NCI-H2196 (cell line): ENCODE measurements at regions not wholly inside any gene's neighbourhood (a gene's known extent, or its start where the extent isn't known, plus 50 kb on each side); places are given as distances from the start of the nearest gene placed in this dataset.

Experiments used
- DNase-seq: peaks from one replicate; lab custom pipeline; 2025; ENCODE audit not compliant: unreplicated experiment; lab: John Stamatoyannopoulos, UW

GRCh38 chr15:25981114-25981513 is 118.0 kb upstream of the ATP10A start:
- DNase-seq = no peak

GRCh38 chr15:25972141-25972675 is 109.1 kb upstream of the ATP10A start:
- DNase-seq = no peak

DNA sequence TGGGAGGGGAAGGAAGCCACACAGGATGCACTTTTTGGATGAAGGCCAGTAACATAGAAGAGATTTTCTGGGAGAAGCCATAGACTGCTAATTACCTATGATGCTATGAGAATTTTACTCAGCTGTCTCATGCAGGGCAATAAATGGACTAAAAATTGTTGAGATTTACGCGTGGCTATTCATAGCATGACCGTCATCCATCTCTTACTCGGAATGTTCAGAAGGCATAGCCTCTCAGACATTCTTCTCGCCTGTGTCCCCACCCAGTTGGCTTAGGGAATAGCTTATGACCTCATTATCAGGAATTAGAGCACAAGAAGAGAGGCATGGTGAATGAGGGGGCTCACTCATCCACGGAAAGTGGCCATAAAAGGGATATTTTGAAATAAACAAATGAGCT is 107.9 kb upstream of the ATP10A start:
- no peak for DNase-seq

DNA sequence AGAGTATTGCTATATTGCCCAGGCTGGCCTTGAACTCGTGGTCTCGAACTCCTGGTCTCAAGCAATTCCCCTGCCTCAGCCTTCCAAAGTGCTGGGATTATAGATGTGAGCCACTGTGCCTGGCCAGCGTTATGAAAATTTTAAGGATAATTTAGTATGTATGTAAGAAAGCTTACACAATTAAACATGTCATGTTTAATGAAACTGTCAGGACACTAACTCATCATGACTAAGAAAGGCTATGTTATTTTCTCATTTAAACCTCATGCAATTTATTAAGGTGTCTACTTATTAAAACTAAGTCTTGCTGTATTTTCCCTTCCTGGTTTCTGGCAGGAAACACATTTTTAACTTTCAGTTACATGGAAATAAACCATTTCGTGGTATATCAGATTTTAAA is 106.8 kb upstream of the ATP10A start:
- no peak for DNase-seq

DNA sequence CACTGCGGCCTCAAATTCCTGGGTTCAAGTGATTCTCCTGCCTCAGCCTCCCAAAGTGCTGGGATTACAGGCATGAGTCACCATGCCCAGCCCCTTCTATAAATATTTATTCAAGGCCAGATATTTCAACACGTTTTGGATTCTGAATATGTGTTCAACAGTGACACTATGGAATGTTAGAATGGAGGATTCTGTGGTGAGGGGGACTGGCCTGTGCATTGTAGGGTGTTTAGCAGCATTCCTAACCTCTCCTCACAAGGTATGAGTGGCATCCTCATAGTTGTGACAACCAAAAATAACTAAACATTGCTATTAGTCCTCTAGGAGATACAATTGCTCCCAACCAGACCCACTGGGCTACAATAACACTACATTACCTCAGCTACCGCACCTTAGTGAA is 104.0 kb upstream of the ATP10A start:
- no peak for DNase-seq

DNA sequence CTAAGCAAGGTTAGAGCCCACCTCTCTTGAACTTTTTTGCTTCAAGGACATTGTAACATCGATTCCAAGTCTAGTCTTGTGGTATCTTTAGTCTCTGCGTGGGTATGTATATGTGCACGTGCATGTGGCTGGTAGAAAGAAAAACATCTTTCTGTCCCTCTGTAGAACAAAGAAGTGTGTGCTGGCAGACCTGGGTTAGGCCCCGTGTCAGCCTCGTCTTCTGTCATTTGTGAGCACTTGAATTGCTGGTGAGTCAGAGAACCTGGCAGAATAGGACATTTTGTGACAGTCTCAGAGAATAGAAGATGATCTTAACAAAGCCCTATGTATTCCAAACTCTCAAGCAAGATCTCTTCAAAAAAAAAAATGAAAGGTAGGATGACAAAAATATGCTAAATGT is 102.2 kb upstream of the ATP10A start:
- no peak for DNase-seq

GRCh38 chr15:25960273-25960672 is 97.1 kb upstream of the ATP10A start:
- no peak for DNase-seq

DNA sequence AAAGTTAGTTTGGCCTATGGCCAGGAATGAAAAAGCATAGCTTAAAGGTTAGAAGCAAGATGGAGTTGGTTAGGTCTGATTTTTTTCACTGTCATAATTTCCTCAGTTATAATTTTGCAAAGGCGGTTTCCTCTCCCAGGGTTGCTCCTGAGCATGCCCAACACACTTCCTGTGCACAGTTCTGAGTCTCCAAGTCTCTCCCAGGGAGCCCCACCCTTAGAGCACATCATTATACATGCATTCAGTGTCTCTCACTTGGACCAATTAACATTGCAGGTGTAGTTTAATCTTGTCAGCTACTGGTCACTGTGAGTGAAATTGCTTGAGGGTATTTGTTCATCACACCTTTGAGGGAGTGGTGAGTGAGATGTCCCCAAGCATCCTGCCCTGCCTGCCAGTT is 96.0 kb upstream of the ATP10A start:
- DNase-seq = no peak

DNA sequence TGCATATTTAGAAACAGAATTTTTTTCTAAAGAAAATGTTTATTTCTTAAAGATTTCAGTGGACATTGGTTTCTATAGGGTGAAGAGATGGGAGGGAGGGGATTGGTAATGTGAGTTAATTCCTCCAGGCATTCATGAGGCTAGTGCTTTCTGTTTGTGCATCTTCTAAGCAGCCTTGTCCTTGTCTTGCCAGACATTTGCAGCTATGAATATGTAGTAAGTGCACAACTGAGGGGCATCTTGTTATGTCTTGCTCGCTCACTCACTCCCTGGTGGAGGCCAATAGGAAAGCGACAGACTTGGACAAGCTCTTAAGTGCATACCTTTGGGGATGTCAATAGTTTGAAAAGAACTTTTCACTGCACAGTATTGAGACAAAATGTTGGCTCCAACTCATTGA is 92.5 kb upstream of the ATP10A start:
- DNase-seq = no peak

- DNase-seq = no peak
Observed at GRCh38 chr15:25954398-25954797, 91.3 kb upstream of the ATP10A start.

GRCh38 chr15:25950014-25950413 is 86.9 kb upstream of the ATP10A start:
- no peak for DNase-seq

GRCh38 chr15:25947323-25948314 is 84.5 kb upstream of the ATP10A start:
- no peak for DNase-seq

DNA sequence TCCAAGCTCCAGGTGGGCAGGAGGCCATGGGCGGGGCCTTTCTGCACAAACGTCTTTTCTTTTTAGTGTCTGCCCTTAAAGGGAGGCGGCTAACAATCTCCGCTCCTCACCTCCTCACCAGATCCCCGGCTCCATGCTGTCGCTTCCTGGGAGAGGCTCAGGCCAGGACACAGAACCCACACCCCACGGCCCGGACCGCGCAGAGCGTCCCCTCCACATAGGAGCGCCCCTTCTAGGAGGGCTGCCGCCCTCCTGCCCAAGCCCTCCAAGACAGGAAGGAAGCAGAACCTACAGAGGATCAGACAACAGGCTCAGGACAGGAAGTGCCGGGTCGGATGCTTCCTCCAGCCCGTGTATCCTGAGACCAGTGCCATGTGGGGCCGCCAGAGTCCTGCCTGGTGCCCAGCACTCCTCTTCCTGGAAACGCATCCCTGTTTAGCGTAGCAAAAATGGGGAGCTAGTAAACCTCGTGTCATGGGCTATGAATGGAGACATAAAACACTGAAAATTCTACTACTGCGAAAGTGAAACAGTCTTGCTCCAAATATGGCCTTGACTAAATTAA is 83.2 kb upstream of the ATP10A start:
- no peak for DNase-seq

DNA sequence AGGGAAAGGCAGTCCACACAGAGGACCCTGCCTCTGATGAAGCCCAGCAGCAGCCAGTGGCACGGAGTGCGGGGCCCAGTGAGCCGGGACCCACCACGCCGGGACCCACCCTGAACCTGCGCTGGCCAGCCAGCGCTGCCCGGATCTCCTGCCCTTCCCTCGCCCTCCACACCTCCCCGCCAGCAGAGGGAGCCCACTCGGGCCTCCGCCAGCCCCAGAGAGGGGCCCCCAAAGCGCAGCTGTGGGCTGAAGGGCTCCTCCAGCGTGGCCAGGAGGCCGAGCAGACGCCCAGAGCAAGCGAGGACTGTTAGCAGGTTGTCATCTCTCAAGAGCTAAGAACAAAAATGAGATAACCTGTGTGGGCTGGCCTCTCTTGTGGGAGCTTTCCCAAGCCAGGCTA is 81.3 kb upstream of the ATP10A start:
- DNase-seq = no peak

DNA sequence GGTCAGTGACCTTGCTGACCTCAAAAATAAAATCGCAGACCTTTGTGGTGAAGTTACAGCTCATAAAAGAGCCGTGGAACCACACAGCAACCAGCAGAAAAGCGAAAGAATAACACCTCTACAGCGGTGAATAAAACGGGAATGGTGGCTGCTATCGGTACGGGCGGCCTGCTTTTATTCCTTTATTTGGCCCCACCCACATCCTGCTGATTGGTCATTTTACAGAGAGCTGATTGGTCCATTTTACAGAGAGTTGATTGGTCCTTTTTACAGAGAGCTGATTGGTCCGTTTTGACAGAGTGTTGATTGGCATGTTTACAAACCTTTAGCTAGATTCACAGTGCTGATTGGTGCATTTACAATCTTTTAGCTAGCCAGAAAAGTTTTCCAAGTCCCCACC is 80.7 kb upstream of the ATP10A start:
- no peak for DNase-seq

DNA sequence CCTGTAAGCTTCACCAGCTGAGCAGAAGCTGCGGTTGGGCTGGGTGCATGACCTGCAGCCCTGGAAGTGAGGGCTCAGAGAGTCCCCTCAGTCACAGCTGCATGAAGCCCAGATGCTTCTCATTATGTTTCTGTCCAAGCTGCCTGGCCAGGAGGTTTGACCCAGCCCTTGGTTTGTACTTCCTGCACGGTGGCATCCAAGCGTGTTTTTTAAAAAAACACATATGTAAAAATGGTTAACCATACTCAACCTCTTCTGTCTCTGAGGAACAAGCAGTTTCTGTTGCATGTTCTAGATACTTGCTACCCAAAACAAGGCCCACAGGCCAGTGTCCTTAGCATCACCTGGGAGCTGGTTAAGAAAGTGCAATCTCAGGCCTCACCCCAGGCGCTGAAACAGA is 76.0 kb upstream of the ATP10A start:
- DNase-seq = no peak

GRCh38 chr15:25937796-25938195 is 74.7 kb upstream of the ATP10A start:
- DNase-seq = no peak

- DNase-seq = no peak
Observed at GRCh38 chr15:25936004-25936403, 72.9 kb upstream of the ATP10A start.

DNA sequence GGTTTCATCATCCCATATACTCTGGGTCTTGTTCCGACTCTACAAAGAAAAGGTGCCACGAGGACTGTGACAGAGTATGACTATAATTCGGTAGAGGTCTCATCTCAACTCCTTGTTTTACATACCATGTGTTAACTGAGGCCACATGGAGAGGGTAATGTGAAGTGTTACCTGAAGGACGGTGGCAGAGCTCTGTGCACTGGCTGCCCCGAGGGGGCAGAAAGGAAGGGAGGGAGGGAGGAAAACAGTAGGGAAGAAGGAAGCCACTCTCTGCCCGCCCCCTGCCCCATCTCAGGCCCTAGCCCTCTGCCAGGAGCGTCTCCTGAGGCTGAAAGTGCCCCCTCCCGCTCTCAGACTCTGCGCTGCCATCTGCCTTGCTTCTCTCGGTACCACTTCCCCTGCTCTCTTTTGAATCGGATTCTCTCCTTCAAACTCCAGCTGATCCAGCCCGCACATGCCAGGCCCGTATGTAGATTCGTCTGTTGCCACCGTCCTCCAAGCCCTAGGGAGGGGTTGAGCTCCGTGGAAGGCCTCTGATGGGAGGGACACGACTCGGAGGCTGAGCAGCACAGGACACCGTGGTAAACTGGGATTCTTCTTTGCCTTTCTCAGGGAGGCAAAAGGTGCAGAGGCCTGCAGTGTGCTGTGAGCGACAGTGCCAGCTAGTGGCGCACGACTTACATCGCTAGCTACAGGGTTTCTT is 70.5 kb upstream of the ATP10A start:
- DNase-seq = no peak

DNA sequence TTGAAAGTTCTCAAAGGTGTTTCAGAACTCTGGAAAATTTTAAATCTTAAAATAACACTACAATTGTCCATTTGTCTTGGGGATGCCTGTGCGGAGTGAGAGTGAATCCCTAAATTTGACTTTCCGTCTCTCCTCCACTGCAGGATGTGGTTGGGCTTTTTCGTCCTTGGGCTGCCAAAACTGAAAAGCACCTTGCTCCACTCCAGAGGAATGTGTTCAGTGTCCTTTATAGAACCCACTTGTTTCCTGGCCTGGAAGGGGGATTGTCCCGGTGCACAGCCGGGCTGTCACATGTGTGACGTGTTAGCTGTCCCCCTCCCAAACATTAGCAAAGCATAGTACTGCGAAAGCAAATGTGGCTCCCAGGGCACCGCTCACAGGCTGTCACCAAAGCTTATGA is 69.6 kb upstream of the ATP10A start:
- no peak for DNase-seq

- no peak for DNase-seq
Observed at GRCh38 chr15:25931851-25932250, 68.7 kb upstream of the ATP10A start.

GRCh38 chr15:25930931-25931330 is 67.8 kb upstream of the ATP10A start:
- DNase-seq = no peak
